IPS-15b (cell line): ENCODE measurements at regions not wholly inside any gene's neighbourhood (a gene's known extent, or its start where the extent isn't known, plus 50 kb on each side); places are given as distances from the start of the nearest gene placed in this dataset.

Experiments used
- H3K27me3 ChIP-seq: one replicate; pipeline ENCODE4 v1.6.1; 2013; ENCODE audit warnings: low read length; ENCODE audit not compliant: control insufficient read depth, insufficient read depth
- H3K36me3 ChIP-seq: one replicate; pipeline ENCODE4 v1.6.1; 2013; ENCODE audit warnings: low read length; ENCODE audit not compliant: control insufficient read depth, insufficient read depth
- H3K4me1 ChIP-seq: one replicate; pipeline ENCODE4 v1.6.1; 2013; ENCODE audit warnings: mild to moderate bottlenecking, low read length; ENCODE audit not compliant: control insufficient read depth, insufficient read depth
- H3K4me3 ChIP-seq: one replicate; pipeline ENCODE4 v1.5.1; 2013; ENCODE audit warnings: low read depth, low read length
- H3K9ac ChIP-seq: one replicate; pipeline ENCODE4 v1.6.1; 2013; ENCODE audit warnings: low read depth, mild to moderate bottlenecking, low read length
- H3K9me3 ChIP-seq: one replicate; pipeline ENCODE4 v1.6.1; 2013; ENCODE audit warnings: mild to moderate bottlenecking, low read length; ENCODE audit not compliant: control insufficient read depth, insufficient read depth

- no peak overlapping the region for H3K4me3 ChIP-seq
- H3K27me3 ChIP-seq: no peaks in the 10 kb centered on the region
- no peaks in the 10 kb centered on the region for H3K36me3 ChIP-seq
- H3K9ac ChIP-seq: no peak overlapping the region
- no peaks in the 10 kb centered on the region for H3K9me3 ChIP-seq
- H3K4me1 ChIP-seq: no peaks in the 10 kb centered on the region
Measured at GRCh38 chr2:239664216-239664810, 263.5 kb upstream of the HDAC4 start.

GRCh38 chr2:239663364-239663924, 262.6 kb upstream of the HDAC4 start:
- Histone ChIP-seq H3K36me3 (no peaks in the 10 kb centered on the region), H3K27me3 (no peaks in the 10 kb centered on the region), H3K4me3 (no peak overlapping the region), H3K9ac (no peak overlapping the region), H3K4me1 (no peaks in the 10 kb centered on the region), H3K9me3 (no peaks in the 10 kb centered on the region)

DNA sequence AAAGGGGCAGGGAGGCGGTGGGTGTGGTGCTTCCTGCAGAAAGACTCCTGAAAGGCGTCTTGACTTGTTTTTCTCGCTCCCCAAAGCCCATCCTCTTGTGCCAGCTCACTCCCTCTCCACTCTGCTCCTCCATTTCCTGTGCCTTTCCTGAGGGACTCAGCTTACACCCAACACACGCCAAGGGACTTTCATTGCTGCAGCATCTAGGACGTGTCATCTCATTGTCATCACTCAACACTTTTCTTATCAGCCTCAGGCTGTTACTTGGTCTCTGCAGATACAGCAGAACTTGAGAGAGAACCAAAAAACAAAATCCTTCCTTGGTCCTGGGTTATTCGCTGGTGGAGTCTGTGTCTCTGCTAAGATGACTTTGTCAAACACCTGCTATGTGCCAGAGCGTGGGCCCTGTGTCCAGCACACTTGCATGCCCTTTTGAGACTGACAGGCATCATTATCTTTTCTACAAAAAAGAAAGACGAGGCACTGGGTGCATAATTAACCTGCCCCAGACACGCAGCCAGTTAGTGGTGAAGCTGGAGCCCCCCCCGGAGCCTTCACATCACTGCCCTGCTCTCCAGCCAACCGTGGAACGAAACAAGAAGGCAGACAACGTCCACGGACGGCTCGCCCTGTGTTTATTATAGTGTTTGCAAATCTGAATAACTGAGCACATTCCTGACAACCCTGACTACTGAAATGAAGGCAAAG, 261.7 kb upstream of the HDAC4 start:
- no peaks in the 10 kb centered on the region for H3K4me1 ChIP-seq
- no peaks in the 10 kb centered on the region for H3K27me3 ChIP-seq
- H3K9me3 ChIP-seq: no peaks in the 10 kb centered on the region
- H3K4me3 ChIP-seq: no peak overlapping the region
- H3K36me3 ChIP-seq: no peaks in the 10 kb centered on the region
- no peak overlapping the region for H3K9ac ChIP-seq

DNA sequence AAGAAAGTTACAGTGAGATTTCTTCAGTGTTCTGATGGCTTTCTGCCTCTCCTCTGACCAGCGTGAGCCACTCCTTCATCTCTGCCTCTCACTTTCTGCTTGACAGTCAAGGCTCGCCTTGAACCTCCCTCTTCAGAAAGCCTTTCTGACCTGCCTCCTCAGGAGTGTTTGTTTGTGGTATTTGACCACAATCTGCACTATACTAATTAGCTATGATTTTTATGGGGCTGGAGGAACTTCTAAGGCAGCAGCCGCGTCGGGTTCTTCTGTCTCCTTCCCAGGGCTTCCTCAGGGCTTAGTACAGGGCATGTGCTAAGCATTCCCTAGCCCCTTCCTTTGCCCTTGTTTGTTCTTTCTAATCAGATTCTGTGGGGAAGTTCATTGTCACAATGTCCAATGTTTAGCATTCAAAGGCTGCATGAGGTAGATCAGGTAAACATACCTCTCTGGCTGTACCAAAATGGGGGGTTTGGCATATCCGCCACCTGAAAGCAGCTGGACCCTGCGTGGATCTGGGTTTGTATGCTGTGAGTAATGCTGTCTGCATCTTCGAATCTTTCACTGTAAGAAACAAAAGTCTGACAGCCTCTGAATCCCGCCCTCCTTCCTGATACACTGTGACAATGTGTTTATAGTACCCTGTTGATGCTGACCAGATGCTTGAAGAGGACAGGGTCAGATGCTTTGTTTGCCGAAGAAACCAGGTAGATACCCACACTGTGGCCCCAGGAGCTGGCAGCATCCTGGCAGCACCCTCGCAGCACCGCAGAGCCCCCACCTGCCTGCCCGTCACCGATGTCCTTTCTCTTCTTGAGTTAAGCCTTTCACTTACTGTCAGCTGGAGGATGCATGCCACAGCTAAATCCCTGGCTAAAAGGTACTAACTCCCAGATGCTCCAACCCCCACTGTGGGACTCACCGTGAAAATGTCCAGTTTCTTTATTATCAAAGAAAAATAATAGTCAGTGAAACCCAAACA, 260.8 kb upstream of the HDAC4 start:
- no peaks in the 10 kb centered on the region for H3K4me1 ChIP-seq
- no peaks in the 10 kb centered on the region for H3K9me3 ChIP-seq
- no peaks in the 10 kb centered on the region for H3K27me3 ChIP-seq
- H3K4me3 ChIP-seq: no peak overlapping the region
- no peak overlapping the region for H3K9ac ChIP-seq
- no peaks in the 10 kb centered on the region for H3K36me3 ChIP-seq

DNA sequence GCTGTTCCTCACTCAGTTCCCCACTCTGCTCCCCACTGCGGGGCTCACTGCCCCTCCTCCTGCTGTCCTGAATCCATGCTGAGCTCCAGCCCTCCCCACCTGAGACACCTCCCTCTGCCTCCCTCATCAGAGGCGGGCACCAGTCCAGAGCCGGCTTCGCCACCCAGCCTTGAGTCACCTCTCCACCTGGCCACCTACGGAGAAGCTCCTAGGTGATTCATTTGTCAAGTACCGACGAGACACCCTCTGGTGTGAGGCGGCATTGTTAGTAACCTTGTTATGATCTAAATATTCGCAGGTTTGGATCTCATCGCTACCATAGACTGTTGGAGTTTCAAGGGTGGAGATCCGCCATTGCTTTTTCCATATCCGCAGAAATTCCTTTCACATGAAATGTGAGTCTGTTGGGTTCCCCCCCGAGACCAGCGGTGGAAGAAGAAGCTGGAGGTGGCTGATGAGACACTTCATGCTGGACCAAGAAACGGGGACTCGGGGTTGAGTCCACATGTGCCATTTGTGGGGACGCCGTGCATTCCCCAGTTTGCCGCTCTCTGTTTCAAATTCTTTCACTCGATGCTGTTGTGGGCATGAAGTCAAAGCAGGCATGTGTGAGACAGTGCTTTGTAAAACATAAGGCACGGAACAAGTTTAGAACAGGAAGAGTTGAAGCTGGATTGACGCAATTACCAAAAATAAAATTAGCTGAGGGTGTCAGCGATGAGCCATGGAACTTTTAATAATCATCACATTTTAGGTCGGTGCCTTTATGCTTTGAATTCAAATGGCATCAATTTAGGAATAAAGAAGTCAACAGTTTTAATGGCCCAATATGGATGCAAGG, 259.8 kb upstream of the HDAC4 start:
- no peaks in the 10 kb centered on the region for H3K27me3 ChIP-seq
- H3K9ac ChIP-seq: no peak overlapping the region
- H3K9me3 ChIP-seq: no peaks in the 10 kb centered on the region
- H3K4me3 ChIP-seq: no peak overlapping the region
- no peaks in the 10 kb centered on the region for H3K36me3 ChIP-seq
- no peaks in the 10 kb centered on the region for H3K4me1 ChIP-seq

DNA sequence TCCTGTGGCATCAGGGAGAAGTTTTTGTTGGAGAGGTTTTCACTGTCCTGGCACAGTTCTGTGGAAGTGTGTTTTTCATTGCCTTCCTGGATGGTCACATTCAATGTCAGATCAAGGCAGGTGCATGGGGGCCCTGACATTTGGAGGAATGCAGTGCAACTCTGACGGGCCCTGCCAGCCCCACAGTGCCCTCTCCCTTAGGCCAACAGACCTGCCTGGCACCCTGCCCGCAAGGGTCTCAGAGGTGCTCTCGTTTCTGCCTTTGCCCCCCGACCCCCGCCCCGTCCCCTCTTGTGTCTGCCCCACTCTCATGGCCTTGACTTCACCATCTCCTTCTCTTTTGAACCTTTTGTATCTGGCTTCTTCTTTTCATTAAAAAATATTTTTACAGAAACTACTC, 257.2 kb upstream of the HDAC4 start:
- Histone ChIP-seq H3K36me3 (no peaks in the 10 kb centered on the region), H3K9me3 (no peaks in the 10 kb centered on the region), H3K9ac (no peak overlapping the region), H3K4me3 (no peak overlapping the region), H3K4me1 (no peaks in the 10 kb centered on the region), H3K27me3 (no peaks in the 10 kb centered on the region)

- Histone ChIP-seq H3K36me3 (no peaks in the 10 kb centered on the region), H3K4me3 (no peak overlapping the region), H3K9me3 (no peaks in the 10 kb centered on the region), H3K9ac (no peak overlapping the region), H3K4me1 (no peaks in the 10 kb centered on the region), H3K27me3 (no peaks in the 10 kb centered on the region)
Measured at GRCh38 chr2:239657236-239657635, 256.4 kb upstream of the HDAC4 start.

GRCh38 chr2:239654266-239654665, 253.4 kb upstream of the HDAC4 start:
- H3K36me3 ChIP-seq: no peaks in the 10 kb centered on the region
- H3K4me1 ChIP-seq: no peaks in the 10 kb centered on the region
- no peak overlapping the region for H3K4me3 ChIP-seq
- no peak overlapping the region for H3K9ac ChIP-seq
- no peaks in the 10 kb centered on the region for H3K9me3 ChIP-seq
- H3K27me3 ChIP-seq: no peaks in the 10 kb centered on the region

GRCh38 chr2:239651859-239652258, 251.0 kb upstream of the HDAC4 start:
- H3K9me3 ChIP-seq: no peaks in the 10 kb centered on the region
- no peak overlapping the region for H3K9ac ChIP-seq
- no peaks in the 10 kb centered on the region for H3K36me3 ChIP-seq
- no peak overlapping the region for H3K4me3 ChIP-seq
- H3K27me3 ChIP-seq: no peaks in the 10 kb centered on the region
- no peaks in the 10 kb centered on the region for H3K4me1 ChIP-seq

DNA sequence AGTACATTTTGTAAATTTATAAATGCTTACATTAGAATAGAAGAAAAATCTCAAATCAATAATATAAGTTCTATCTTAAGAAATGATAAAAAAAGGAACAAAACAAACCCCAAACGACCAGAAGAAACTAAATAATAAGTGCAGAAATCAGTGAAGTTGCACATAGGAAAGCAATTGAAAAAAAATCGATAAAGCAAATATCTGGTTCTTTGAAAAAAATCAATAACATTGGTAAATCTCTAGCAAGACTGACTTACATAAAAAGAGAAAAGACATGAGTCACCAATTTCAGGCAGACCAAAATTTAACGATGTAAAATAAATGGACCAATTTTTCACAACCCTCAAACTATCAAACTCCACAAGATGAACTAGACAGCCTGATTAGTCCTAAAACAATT, 249.9 kb upstream of the HDAC4 start:
- H3K9me3 ChIP-seq: no peaks in the 10 kb centered on the region
- H3K9ac ChIP-seq: no peak overlapping the region
- no peak overlapping the region for H3K4me3 ChIP-seq
- H3K36me3 ChIP-seq: no peaks in the 10 kb centered on the region
- no peaks in the 10 kb centered on the region for H3K4me1 ChIP-seq
- no peaks in the 10 kb centered on the region for H3K27me3 ChIP-seq

DNA sequence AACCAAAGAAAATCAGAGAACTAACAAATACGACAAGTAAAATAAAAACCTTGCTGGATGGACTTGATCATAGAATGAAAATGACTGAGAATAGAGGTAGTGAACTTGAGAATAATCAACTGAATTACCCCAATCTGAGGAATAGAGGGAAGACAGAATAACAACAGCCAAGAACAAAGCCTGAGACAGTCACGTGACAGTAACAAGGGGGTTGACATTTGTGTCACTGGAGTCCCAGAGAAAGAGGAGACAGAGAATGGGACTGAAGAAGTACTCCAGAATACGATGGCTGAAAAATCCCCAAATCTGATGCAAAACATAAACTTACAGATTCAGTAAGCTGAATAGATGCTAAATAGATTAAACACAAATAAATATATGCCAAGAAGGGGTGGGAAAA, 248.5 kb upstream of the HDAC4 start:
- no peak overlapping the region for H3K9ac ChIP-seq
- H3K4me3 ChIP-seq: no peak overlapping the region
- H3K4me1 ChIP-seq: no peaks in the 10 kb centered on the region
- no peaks in the 10 kb centered on the region for H3K9me3 ChIP-seq
- H3K27me3 ChIP-seq: no peaks in the 10 kb centered on the region
- no peaks in the 10 kb centered on the region for H3K36me3 ChIP-seq
